ENCODE measurements at regions not wholly inside any gene's neighbourhood (a gene's known extent, or its start where the extent isn't known, plus 50 kb on each side); places are given as distances from the start of the nearest gene placed in this dataset.
A peak's percentile ranks its signal among the peaks of the same experiment; 100 is the strongest.

DNA sequence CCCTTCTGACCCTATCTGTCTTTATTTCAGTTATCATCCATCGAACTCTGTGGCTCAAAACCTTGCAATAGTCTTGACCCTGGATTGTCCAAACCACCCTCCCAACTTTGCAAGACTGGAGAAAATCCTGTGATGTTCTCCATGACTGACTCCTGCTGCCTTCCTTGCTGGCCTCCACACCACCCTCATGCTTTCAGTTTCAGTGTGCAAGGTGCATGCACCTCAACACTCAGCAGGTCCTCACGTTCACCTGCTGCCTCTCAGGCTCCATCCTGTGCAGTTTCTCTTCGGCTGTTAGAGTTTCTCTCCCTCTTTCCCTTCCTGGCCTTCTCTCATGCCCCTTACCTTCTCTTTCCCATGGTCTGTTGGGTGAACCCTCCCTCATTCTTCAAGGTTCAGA is 59.4 kb upstream of the ASIC2 start:
- DNase-seq, result no peak

DNA sequence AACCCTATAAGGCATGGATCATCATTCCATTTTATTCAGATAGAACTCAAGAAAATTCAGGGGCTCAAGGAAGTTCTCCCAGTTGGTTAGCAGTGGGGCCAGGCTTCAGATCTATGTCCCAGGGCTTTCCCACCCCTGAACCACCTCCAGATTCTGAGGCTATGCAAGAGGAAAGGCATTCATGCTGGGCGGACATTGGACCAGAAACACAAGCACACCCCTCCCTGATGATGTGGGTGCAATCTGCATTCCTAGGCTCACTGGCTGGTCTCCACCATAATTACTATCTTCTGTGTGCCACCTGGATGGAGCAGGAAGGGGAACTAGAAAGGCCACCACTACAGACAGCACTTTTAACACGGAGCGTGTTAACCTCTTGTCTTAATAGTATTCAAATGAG is 63.2 kb upstream of the ASIC2 start:
- no peak for DNase-seq

DNA sequence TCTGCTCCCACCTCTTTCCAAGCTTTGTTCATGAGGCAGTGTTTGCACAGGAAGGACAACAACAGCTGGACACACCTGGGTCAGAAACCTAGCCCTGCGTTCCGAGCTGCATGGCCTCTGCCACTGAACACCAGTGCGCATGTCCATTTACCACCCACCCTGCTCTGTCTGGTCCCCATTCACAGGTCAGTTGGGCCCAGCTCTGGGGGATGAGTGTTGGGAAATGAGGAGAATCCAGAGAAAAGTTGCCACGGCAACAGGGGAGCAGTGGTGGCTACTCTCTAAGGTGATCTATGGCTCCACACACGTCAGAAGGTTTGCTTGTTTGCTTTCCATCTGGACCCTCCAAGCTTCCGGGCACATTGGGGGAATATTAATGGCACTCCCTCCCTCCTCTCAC is 70.4 kb upstream of the ASIC2 start:
- DNase-seq, result no peak

DNA sequence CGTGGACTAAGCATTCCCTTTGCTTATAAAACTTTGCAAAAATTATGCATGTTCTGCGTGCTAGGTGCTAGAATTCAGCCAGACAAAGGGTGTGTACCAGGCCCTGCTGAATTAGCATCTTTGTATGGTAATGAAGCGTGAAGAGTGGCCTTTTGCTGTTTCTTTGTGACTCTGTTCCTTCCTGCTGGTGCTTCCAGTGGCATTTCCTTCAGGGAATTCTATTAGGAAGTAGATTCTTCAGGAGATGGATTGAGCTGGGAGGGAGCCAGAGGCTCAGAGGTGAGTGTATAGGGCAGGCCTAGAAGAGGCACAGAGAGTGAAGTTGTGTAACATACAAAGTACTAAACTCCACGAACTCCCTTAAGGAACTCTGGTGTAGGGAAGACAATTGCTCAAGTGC is 73.9 kb upstream of the ASIC2 start:
- no peak for DNase-seq

DNA sequence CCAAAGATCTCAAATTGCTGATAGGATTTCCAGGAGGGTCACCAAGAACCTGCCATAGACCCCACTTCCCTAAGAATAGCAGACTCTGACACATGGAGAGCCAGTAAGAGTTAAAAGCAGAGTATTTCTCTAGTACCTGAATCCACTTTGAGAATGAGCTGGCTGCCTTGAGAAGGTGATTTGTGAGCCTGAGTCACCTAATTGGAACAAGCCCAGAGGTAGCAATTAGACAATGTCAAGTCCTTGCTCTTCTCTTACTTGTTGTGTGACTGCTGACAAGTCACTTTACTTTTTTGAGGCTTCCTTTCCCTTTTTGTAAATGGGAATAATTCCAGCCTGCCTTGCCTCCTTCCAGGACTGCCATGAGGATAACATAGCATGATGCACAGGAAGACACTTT is 76.1 kb upstream of the ASIC2 start:
- no peak for DNase-seq

DNA sequence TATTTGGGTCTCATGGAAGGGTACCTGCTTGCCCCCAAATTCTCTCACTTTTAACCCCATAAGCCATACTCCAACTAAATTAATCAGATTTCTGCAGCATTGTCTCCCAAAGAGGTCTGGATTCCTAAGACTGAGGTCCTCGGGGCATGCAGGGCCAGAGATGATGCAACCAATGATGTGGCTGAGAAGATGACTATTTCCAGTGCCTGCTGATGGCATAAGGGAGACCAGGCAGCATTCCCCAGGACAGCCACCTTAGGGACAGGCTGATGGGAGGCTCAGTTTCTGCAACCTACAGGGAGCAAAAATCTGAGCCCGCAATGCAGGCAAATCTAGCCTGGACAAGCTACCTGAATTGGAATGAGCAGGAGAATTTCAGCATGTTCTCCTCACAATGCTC is 76.8 kb upstream of the ASIC2 start:
- no peak for DNase-seq

DNA sequence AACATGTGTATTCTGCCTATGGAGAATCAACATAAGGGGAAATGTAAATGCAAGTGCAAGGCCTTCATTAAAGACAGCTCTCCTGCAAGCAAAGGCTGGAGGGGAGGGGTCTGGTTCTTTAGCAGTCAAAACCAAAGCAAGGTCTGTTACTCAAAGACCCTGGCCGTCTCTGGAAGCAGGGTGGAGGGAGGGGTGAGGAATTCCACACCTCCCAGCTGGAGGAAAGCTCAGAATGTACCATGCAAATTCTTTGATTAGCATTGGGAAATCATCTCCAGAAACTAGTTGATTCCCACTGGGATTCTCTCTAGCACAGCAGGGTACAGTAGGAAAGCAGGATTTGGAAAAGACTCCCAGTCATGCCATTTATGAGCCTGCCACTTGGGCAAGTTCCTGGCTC is 77.3 kb upstream of the ASIC2 start:
- DNase-seq, result no peak

DNA sequence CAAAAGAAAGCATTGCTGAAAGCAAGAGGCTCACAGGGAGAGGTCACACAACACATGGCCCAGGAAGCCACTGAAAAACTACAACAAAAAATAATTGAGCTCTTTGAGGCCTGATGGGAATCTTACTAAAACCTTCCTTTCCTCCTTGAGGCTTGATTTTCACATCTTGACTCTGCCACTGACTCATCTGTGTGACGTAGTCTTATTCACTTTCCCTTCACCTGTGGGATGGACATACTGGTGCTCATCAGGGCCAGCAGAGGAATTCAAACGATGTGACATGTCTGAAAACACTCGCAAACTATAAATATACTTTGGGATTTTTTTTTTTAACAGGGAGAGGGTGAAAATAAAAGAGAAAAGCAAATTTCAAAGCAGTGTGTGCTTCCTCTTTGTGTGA is 78.3 kb upstream of the ASIC2 start:
- DNase-seq, result no peak

DNA sequence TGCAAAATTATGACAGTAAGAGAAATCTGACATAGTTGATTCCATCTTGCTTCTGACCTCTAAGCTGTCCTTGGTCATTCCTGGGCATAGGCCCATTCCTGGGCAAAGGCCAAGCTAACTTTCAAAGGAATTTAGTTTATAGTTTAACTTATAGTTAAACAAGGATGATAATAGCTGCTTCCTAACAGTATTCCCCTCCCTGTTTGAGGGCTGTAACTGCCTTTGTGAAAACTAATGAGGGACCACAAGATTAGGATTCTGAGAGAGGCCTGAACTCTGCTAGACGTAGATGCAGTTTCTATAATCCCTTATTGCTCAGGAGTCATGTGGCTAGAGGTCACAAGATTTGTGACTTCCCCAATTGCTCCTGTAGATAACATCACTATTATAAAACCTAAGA is 80.2 kb upstream of the ASIC2 start:
- DNase-seq, result no peak

DNA sequence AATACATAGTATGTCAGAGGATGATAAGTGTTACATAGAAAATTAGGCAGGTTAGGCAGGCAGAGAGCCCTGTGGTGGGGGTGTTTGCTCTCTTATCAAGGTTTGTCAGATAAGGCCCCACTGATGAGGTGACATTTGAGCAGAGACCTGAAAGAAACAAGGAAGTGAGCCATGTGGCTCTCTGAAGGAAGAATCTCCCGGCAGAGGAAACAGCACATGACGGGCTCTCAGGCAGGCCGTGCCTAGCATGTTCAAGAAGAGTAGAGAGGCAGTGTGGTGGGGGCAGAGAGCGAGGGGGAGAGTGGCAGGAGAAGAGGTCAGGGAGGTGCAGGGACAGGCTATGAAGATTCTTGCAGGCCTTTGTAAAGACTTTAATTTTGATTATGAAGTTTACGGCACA is 82.0 kb upstream of the ASIC2 start:
- DNase-seq, result no peak

DNA sequence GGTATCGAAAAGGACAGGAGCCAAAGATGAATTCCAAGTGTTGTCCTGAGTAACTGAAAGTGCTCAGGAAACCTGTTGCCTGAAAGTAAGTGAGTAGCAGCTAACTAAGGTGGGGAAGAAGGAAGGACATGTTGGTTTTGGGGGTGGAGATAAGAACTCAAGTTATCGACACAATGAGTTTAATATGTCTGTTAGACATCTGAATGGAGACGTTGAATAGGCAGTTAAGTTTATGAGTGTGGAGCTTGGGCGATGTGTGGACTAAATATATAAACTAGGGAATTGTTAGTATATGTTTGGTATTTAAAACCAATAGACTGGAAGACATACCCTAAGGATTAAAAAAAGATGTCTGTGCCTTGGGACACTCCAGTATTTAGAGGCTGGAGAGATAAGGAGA is 82.7 kb upstream of the ASIC2 start:
- no peak for DNase-seq

DNA sequence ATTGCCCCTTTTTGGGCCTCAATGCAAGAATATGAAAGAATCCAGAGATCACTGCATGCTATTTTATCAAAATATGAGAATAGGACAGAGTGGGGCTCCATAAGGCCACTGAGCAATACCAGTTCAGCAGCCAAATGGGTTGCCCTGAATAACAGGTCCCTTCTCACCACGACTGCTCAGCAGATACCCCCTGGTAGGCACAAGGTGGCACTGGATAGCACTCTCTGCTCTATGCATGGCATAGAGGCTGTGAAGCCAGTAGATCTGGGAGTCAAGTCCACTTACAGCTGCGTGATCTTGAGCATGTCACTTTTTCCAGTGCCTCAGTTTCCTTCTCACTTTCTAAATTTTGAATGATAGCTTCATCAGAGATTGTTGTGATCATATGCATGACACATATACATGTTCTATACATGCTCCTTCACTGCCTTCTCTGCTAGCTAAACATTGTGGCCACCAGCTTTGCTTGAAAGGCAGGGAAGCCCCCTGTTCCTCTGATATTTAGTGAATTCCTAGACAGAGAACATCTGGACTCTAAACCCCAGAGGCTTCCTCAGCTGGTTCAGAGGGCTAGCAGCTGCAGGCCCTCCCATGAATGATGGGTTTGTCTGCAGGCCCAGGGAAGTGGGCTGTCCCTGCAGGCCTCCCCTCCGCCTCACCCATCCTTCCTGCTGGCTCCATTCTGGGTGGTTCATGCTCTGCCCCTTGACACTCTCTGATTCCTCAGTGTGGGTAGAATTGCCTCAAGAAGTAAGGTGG is 84.9 kb upstream of the ASIC2 start:
- no peak for DNase-seq

DNA sequence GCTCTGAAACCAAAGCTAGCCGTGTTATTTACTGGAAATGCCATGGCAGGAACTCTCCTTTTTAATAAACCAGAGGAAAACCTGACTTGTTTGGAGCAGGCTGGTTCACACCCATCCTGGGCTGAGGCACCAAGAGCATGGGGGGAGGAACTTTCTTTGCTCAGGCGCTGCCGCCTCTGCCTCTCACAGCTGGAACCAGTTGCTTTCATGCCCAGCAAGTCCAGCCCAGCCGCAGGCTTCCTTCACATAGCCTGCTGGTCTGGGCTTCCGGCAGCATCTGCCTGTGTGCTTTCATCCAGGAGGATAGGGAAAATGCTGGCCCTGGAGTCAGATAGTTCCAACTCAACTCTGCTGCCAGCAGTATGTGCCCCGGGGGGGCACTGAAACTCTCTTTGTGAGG is 88.1 kb upstream of the ASIC2 start:
- no peak for DNase-seq

DNA sequence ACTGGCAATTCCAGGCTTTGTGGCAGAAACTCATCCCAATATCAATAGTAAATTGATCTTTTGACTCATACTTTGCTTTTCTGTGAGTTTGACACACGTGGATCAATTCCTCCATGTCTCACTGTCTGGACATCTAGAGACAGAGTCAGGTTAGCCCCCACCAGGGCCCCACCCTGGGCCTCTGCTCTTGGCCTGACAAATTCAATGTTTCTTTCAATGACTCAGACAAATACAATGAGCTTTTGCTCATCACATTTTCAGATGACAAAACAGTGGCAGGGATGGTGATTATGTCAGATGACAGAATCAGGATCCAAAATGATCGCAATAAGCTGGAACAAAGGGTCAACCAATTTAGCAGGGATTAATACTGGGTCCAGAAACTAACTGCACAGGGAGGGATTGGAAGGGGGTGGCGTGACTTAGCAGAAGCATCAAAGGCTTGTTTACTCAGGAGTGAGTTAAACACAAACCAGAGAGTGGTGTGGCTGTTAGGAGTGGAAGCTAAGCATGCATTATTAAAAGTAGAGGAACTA is 90.5 kb upstream of the ASIC2 start:
- no peak for DNase-seq

DNA sequence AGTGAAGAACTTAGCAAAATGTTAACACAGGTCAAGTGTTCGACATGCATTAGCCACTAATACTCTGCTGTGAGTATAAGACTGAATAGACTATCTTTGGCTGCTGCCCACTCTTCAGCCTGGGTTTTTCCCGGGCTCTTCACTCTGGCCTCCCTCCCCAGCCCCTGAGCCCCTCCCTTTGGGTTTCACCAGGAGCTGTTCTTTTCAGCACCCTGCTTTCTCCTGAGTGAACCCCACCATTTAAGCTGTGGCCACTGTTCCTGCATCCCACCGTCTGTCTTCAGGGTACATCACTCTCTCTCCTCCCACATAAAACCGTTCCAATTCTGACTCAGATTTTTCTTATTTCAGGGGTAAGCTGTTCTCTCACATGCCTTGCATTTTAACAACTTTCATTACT is 92.0 kb upstream of the ASIC2 start:
- no peak for DNase-seq

DNA sequence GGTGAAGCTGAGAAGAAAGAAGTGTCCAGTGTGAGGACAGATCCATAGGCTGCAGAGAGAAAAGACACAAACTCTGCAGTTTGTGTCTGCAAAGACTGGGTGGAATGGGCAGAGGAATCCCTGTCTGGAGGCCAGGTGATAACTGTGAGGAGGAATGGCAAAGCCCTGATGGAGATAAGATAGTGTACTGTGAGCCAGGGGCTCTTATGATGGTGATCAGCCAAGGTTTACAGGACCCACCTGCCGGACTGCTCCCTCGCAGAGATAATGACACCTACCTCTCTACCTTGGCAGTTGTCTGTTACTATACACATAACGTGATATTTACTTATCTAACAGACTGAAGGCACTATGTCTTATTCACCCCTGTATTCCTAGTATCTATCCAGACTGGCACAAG is 92.6 kb upstream of the ASIC2 start:
- DNase-seq, result no peak

DNA sequence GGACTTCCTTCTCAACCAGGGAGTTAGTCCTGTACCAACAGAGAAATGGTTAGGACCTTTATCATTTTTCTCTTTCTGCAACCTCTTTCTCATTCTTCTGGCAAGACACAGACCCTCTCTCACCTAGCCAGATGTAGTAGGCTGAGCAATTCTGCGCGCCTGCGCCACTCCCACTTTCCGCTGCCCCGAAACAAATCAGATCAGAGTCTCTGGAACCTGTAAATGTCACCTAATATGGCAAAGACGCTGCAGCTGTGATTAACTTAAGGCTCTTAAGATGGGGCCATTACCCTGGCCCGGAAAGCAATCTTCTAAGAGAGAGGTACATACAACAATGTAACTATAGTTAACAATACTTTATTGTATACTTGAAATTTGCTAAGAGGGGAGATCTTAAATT is 94.3 kb upstream of the ASIC2 start:
- no peak for DNase-seq

DNA sequence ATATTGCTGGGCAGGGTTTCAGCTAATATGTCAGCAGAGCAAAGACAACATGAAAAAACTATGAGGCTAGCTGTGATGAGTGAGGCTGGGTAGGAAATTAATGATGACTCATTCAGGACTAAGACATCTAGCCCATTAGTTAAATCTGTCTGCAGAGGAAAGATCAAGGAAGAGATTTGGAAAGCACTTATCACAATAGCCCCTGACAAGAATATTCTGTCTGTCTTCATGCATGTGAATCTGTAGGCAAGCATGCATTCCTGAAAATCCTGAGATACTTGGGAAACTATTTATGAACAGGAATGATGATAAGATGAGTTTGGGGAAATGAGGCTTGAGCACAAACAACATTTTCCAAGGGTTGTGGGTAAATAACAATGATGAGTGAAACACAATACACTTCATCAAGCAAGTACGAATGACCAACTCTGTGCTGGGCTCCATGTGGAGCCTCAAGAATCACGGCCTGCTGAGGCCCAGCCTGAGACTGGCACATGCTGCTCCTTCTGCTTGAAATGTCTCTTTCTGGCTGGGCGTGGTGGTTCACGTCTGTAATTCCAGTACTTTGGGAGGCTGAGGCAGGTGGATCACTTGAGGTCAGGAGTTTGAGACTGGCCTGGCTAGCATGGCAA is 96.5 kb upstream of the ASIC2 start:
- peak; percentile 63 for DNase-seq

DNA sequence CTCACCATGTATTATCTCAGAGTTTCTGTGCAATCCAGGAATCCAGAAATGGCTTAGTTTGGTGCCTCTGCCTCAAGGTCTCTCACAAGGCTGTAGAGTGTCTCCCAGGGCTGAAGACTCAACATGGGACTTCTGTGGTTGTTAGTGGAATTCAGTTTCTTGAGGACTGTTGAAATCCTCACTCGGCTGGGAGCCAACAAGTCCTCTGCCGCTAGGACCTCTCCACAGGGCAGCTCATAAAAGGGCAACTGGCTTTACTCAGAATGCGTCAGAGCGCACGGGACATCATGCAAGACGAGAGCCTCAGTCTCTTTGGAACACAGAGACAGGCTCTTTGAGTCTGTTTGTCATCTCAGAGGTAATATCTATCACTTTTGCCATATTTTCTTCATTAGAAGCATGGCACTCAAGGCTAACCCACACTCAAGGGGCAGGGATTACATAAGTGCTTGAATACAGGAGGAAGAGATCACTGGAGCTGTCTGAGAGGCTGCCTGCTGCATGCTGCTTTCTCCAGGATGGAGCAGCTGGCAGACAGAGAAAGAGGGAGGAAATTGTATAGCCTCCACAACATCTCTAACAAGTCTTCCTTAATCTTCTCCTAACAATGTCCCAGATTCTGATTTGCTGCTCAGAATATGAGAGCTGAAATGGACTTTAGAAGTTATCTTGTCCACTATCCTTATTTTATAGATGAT is 97.5 kb upstream of the ASIC2 start:
- DNase-seq, result peak; percentile 50

DNA sequence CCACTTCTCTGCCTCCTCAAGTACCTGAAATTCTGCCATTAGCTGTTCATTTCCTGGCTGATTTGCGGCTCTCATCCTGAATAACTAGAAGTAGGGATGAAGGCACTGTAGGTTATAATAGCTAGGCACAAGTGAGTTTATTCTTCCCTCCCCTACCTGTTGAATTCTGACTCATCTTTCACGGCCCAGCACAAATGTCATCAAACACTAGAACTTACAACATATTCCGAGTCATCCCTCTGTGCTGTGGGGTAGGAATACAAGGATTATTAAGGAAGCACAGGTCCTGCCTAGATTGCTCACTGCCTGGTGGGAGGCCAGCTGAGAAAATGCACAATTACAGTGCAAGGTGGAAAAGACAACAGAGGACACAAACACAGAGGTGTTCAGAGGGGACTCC is 103.7 kb upstream of the ASIC2 start:
- no peak for DNase-seq

DNA sequence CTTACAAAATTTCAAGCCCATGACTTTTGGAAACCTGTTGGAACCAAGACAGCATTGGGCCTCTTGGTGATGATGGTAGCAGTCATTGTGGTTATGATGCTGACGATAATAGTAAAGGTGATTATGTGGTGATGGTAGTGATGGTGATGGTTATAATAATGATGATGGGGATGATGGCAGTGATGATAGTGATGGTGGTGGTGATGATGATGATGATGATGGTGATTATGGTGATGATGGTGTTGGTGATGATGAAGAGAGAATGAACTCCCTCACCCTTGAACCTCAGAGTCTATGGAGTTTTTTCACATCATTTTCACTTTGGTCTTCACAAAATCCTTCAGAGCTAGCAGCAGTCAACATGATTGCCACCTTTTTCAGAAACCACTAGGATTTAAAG is 105.3 kb upstream of the ASIC2 start:
- DNase-seq, result no peak

DNA sequence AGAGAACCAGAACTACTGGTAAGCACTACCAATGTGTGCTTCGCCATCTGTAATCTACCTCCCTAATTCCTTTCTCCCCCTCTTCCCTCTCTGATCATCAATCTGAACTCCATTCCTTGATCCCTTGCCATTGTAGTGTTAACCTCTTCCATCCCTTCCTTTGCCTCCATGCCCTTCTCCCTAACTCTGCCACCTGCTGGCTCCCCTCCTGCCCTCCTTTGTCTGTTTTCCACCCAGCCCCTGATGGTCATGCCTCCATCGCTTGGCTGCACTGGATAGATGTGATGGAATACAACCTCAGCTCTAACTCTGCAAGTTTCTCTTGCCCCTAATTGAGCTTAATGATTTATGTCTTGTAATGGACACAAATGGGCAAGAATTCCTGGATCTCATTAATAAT is 108.2 kb upstream of the ASIC2 start:
- no peak for DNase-seq

DNA sequence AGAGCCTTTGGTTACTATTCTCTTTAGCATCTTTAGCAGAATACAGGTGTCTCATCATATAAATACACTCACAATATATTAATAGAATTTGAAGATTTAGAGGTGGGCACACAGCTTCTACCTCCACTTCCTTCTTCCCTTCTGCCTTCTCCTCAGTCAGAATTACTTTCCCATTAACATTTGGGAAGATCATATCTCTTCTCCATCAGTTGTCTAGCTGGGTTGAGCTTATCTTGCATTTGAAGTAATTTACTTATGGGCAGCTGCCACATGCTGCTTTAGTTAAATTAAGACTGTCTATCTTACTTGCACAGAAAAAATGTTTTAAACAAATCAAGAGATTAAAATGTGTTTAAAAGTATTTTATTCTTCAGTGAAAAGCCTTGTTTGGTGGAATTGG is 110.1 kb upstream of the ASIC2 start:
- DNase-seq, result no peak

Measured in fibroblast of skin of abdomen (primary cell).